Type B pancreatic cell (in vitro differentiated cells): ENCODE measurements at regions not wholly inside any gene's neighbourhood (a gene's known extent, or its start where the extent isn't known, plus 50 kb on each side); places are given as distances from the start of the nearest gene placed in this dataset.
"Not testable (repeated sequence)": the region's sequence is repeated elsewhere in the genome, so short reads cannot be mapped to it uniquely, and the experiment has no call there.

ENCODE experiments used
- DNase-seq: peaks from one replicate; pipeline ENCODE4 v3.0.0; 2021; ENCODE audit warnings: mixed read lengths; ENCODE audit not compliant: unreplicated experiment; ENCODE audit errors: extremely low spot score
- H3K27ac Mint-ChIP-seq: 2 replicates; pipeline ENCODE4 v1.8.0; 2021; ENCODE audit warnings: mild to moderate bottlenecking, mixed read lengths
- H3K27me3 Mint-ChIP-seq: 2 replicates; pipeline ENCODE4 v1.8.0; 2021; ENCODE audit warnings: mixed read lengths
- H3K36me3 Mint-ChIP-seq: 2 replicates; pipeline ENCODE4 v1.8.0; 2021; ENCODE audit warnings: mixed read lengths
- H3K4me1 Mint-ChIP-seq: one replicate; pipeline ENCODE4 v1.8.0; 2021; ENCODE audit warnings: mixed read lengths; ENCODE audit not compliant: unreplicated experiment
- H3K4me3 Mint-ChIP-seq: 2 replicates; pipeline ENCODE4 v1.8.0; 2021; ENCODE audit warnings: mild to moderate bottlenecking, mixed read lengths
- H3K9me3 Mint-ChIP-seq: 2 replicates; pipeline ENCODE4 v1.8.0; 2021; ENCODE audit warnings: mixed read lengths
- TF ChIP-seq, protein P1 (sequence below): fragments of 200-600 bp; sonication (generic); conservative IDR thresholded peaks from 2 replicates; pipeline ENCODE4 v1.5.0; 2021; ENCODE audit warnings: antibody characterized with exemption, mild to moderate bottlenecking

DNA sequence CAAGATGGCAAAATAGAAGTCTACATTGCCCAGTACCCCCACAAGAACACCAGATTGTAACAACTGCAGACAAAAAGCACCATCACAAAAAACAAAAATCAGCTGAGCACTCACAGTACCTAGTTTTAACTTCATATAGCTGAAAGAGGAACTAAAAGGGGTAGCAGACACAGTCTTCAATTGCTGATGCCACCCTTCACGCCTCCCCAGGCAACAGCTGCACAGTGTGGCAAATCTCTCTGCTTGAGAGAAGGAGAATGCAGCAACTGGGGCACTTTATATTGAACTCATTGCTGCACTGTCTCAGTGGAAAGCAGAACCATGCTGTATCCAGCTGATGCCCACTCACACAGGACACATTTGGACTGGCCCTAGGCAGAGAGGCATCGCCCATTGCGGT, 2714.5 kb upstream of the PCDH20 start:
- TF ChIP-seq, protein P1, sequence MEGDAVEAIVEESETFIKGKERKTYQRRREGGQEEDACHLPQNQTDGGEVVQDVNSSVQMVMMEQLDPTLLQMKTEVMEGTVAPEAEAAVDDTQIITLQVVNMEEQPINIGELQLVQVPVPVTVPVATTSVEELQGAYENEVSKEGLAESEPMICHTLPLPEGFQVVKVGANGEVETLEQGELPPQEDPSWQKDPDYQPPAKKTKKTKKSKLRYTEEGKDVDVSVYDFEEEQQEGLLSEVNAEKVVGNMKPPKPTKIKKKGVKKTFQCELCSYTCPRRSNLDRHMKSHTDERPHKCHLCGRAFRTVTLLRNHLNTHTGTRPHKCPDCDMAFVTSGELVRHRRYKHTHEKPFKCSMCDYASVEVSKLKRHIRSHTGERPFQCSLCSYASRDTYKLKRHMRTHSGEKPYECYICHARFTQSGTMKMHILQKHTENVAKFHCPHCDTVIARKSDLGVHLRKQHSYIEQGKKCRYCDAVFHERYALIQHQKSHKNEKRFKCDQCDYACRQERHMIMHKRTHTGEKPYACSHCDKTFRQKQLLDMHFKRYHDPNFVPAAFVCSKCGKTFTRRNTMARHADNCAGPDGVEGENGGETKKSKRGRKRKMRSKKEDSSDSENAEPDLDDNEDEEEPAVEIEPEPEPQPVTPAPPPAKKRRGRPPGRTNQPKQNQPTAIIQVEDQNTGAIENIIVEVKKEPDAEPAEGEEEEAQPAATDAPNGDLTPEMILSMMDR, result no peak
- no peak overlapping the region for H3K4me3 Mint-ChIP-seq
- H3K4me1 Mint-ChIP-seq, result no peaks in the 10 kb centered on the region
- no peaks in the 10 kb centered on the region for H3K36me3 Mint-ChIP-seq
- H3K27me3 Mint-ChIP-seq, result no peaks in the 10 kb centered on the region
- no peak overlapping the region for H3K27ac Mint-ChIP-seq
- DNase-seq, result no peak
- H3K9me3 Mint-ChIP-seq, result peaks cover 5% of the 10 kb centered on the region

DNA sequence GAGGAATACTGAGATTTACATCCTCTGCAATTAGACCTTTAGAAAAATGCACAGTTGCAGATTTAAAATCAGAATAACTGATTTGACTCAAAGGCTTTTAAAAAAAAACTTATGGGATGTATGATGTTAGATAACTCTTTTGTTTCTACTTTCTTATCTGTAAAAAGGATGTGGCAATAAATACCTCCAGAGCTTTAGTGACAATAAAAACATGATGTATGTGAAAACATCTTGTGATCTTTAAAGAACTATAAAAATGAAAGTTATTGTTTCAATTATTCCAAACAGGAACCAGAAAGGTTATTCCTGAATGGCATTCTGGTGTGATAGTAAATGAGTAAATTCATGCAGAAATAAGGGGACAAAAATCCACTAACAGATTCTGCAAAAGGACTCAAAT, 2712.2 kb upstream of the PCDH20 start:
- TF ChIP-seq, protein P1, result no peak
- H3K27me3 Mint-ChIP-seq, result no peaks in the 10 kb centered on the region
- peaks cover under 1% of the 10 kb centered on the region for H3K9me3 Mint-ChIP-seq
- DNase-seq, result no peak
- no peak overlapping the region for H3K27ac Mint-ChIP-seq
- no peaks in the 10 kb centered on the region for H3K36me3 Mint-ChIP-seq
- no peaks in the 10 kb centered on the region for H3K4me1 Mint-ChIP-seq
- H3K4me3 Mint-ChIP-seq, result no peak overlapping the region

DNA sequence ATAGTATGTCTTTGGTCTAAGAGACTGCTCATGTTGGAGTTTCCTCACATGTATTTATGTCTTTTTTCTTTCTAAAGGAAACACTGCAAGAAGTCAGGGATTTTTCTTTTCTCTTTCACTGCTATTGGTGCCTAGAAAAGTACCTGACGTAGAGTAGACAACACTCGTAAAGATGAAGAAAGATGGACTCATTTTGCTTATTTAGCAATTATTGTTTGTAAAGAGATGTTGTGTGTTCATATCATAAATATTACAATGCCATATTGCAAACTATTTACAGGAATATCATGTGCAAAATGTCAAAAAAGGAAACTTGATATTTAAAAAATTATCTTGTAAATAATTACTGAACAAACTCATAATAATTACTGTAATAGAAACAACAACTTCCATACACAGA, 2711.5 kb upstream of the PCDH20 start:
- H3K4me1 Mint-ChIP-seq, result no peaks in the 10 kb centered on the region
- no peak overlapping the region for H3K27ac Mint-ChIP-seq
- no peaks in the 10 kb centered on the region for H3K27me3 Mint-ChIP-seq
- DNase-seq, result no peak
- no peaks in the 10 kb centered on the region for H3K36me3 Mint-ChIP-seq
- no peaks in the 10 kb centered on the region for H3K9me3 Mint-ChIP-seq
- TF ChIP-seq, protein P1, result no peak
- no peak overlapping the region for H3K4me3 Mint-ChIP-seq

DNA sequence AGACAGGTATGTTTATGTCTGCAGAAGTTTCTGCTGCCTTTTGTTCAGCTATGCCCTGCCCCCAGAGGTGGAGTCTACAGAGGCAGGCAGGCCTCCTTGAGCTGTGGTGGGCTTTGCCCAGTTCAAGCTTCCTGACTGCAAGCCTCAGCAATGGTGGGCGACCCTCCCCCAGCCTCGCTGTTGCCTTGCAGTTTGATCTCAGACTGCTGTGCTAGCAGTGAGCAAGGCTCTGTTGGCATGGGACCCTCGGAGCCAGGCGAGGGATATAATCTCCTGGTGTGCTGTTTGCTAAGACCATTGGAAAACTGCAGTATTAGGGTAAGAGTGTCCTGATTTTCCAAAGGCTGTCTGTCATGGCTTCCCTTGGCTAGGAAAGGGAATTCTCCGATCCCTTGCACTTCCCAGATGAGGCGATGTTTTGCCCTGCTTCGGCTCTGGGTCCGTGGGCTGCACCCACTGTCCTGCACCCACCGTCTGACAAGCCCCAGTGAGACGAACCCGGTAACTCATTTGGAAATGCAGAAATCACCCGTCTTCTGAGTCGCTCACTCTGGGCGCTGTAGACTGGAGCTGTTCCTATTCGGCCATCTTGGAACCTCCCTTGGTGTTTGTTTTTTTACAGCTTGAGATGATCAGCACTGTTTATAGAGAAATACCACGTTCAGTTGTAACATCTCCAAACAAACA, 2705.5 kb upstream of the PCDH20 start:
- not testable (repeated sequence) for H3K9me3 Mint-ChIP-seq, DNase-seq, H3K27me3 Mint-ChIP-seq, H3K36me3 Mint-ChIP-seq, H3K4me1 Mint-ChIP-seq, H3K27ac Mint-ChIP-seq, H3K4me3 Mint-ChIP-seq

DNA sequence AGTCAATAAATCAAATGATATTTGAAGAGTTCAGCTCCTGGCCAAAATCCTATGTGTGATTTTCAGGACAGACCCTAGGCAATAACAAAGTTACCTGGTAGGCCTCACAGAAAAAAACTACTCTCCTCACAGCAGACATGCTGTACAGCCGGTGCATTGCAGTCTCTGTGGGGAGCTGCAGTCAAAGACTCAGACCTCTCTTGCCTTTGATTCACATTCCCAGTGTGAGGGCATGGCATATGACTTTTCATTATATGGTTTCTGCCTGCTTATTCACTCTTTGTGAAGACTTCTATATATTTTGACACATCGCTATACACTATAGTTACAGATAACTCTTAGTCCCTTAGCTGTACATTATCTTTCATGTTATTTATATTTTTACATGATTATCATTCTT, 2684.3 kb upstream of the PCDH20 start:
- no peaks in the 10 kb centered on the region for H3K27me3 Mint-ChIP-seq
- no peak overlapping the region for H3K27ac Mint-ChIP-seq
- H3K4me3 Mint-ChIP-seq, result no peak overlapping the region
- H3K9me3 Mint-ChIP-seq, result no peaks in the 10 kb centered on the region
- no peaks in the 10 kb centered on the region for H3K36me3 Mint-ChIP-seq
- no peak for DNase-seq
- TF ChIP-seq, protein P1, result no peak
- H3K4me1 Mint-ChIP-seq, result no peaks in the 10 kb centered on the region

DNA sequence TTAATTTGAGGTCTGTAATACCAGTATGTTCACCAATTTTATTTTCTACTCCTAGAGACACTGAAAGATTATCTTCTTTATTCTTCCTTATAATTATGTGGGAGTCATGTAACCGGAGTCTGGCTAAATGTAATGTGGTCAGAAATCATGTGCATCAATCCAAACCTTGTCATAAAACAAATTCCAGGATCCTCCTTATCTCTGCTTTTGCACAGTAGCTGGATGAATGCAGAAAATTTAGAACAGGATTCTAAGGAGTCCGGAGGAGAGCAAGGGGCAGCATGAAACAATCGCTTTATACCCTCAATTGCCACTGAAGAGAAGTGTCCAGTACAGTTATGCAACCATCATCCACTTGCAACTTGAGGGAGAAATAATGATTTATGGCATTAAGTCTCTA, 2674.7 kb upstream of the PCDH20 start:
- Mint-ChIP-seq H3K27me3 (no peaks in the 10 kb centered on the region), H3K4me3 (no peak overlapping the region), H3K36me3 (no peaks in the 10 kb centered on the region), H3K4me1 (no peaks in the 10 kb centered on the region), H3K27ac (no peak overlapping the region), H3K9me3 (no peaks in the 10 kb centered on the region)
- TF ChIP-seq, protein P1, result no peak
- DNase-seq, result no peak
